Fibroblast of skin of left biceps (primary cell): ENCODE measurements at regions not wholly inside any gene's neighbourhood (a gene's known extent, or its start where the extent isn't known, plus 50 kb on each side); places are given as distances from the start of the nearest gene placed in this dataset.
"Not testable (repeated sequence)": the region's sequence is repeated elsewhere in the genome, so short reads cannot be mapped to it uniquely, and the experiment has no call there.

Experiments
- DNase-seq, 2 experiments: peaks; one replicate each; pipeline ENCODE4 v3.0.0-alpha.2; 2013; ENCODE audit warnings: low read depth in 2 of 2

DNA sequence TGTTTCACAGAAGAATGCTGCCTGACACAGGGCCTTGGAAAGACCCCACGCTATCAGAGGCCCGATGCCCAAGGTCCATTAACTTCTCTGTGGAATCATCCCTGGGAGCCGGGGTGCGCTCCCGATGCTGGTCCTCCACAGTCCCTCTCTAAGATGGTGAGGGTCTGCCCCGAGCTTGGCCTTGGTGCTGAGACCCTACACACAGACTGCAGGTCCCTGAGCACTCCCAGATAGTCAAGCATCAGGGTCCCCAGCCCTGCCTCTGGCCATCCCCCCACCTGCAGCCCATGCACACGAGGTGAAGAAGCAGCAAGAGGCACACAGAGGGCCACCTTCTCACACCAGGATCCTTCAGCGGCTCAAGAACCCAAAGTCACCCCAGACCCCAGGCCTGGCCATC is 263.3 kb downstream of the MYCN start:
- DNase-seq: no peak

DNA sequence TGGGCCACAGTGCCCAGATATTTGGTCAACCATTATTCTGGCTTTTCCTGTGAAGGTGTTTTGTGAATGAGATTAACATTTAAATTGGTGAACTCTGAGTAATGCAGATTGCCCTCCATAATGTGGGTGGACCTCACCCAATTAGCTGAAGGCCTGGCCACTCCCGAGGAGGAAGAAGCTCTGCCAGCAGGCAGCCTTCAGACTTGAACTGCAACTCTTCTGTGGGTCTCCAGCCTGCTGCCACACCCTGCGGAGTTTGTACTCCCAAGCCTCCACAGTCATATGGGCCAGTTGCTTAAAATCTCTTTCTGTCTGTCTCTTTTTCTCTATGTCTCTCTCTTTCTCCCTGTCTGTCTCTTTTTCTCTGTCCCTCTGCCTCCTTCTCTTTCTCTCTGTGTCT is 262.7 kb downstream of the MYCN start:
- DNase-seq: no peak

DNA sequence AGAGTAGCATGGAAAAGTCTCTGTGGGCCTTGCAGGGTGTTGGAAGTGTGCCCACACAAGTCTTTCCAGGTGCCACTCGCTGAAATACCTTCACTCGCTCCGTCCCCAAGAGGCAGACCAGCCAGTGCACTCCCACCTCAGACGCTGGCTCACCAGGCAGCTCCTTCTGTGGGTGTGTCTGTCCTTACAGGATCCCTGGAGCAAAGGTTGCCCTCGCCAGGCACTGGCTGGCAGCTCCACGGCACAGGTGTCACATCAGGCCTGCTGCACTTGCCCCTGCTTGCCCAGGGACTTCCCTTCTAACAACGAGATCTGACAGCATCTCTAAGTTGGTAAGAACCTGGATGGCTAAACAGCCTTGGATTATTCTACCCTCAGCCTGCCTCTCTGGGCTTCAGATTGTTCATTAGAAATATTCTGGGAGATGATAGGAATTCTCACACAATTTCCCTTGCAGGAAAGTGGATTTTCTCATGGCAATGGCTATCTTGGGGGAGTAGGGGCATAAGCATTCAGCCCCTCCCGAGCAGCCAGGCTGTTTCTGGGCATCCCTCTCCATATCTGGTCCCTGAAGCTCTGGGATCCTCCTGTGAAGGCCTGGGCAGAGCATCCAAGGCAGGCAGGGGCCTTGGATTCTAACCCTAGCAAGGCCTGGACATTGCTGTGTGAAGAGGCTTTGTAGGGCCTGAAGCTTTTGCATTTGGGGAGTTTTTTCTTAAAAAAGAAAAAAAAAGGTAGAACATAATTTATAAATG is 262.1 kb downstream of the MYCN start:
- no peak for DNase-seq

DNA sequence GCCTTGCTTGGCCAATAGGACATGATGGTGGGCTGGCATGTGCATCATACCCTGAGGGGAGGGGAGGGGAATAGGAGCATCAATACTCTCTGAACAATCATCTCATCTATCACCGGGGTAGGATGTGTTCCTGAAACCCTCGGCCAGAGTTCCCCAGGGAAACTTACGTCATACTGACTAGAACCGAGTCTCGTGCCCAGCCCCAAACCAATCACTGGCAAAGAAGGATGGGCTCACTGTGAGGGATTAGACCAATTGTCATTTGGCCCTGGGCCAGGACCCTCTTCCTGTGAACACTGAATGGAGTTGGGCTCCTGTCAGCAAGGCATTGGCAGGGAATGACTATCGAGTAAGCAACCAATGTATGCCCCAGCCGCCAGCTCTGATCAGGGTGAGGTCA is 261.5 kb downstream of the MYCN start:
- no peak for DNase-seq

DNA sequence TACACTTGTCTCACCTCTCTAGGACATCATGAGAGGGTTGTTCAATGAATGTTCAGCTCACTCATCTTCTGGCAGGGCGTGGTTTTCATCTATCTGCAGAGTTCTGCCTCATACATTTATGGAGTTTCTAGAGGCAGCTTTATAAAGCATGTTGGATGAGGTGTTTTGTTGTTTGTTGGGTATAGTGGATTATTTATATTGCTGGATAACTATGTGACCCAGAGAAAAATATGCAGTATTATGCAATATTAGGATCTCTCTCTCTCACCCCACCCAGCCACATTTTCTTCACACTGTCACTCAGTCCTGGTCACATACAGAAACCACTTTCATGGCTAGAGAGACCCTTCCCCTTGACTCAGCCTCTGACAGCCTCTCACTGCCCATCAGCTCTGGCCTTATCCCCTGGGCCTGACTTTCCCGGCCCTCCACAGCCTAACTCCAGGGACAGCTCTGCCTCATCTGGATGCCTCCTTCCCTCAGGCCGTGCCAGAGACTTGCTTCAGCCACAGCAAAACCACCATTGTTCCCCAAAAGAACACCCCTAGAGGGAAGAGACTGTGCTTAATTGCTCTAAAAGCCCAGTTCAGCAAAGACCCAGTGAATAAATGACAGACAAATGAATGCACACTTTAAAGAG is 260.3 kb downstream of the MYCN start:
- DNase-seq: no peak

DNA sequence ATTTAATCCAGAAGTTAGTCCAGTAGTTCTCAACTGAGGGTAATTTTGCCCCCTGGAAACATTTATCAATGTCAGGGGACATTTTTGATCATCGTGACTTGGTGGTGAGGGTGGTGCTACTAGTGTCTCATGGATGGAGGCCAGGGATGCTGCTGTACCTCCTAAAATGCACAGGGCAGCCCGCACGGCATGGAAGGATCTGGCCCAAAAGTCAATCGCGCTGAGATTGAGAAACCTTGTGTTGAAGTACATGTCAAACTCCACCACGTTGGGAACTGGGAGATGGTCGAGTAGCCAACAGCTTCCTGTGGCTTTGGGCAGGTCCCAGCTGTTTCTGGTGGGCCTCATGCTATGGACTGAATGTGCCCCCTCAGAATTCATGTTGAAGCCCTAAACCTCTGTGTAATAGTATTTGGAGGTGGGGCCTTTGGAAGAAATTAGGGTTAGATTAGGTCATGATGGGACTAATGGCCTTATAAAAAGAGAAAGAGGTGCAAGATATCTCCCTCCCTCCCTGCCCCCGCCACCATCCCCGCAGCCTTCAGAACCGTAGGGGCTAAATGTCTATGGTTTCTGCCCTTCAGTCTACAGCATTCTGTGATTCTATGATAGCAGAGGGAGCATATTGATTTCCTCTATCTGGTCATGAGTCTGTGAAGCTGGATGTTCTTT is 259.7 kb downstream of the MYCN start:
- no peak for DNase-seq

DNA sequence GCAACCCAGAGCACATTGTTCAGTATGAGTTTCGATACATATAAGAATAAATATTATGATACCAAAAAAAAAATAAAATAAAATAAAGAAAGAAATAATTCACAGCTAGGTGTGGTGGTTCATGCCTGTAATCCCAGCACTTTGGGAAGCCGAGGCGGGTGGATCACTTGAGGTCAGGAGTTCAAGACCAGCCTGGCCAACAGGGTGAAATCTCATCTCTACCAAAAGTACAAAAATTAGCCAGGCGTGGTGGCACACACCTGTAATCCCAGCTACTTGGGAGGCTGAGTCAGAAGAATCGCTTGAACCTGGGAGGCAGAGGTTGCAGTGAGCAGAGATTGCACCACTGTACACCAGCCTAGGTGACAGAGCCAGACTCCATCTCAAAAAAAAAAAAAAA is 258.9 kb downstream of the MYCN start:
- not testable (repeated sequence) for DNase-seq

DNA sequence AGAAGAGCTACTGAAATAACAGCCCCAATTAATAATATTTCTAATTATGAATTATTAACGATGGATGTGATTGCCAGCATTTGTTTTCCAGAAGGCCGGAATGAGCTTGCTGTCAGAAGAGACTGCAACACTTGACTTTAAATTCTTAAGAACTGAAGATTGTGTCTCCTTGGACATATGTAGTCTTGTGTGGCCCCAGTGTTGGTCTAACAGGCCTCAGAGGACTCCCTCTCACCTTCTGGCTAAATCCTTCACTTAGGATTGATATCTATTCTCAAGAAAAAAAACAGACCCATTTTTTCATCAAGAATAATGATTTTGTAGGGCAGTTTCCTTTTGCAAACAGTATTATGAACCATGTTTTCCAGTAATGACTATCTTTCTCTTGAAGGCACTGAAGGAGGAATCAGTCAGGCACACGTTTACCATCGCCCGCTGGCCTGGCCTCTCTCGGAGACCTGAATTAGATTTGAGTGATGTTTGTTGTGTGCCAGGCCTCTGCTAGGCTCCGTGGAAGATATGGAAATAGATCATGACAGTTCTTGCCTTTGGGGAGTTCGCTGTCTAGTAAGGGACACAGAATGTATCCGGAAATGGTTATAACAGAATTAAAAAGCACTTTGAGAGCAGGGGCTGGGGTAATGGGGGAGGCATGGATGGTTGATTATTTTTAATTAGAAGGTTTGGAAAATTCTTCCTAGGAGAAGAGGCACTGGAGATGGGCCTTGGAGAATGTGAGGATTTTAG is 258.0 kb downstream of the MYCN start:
- DNase-seq: no peak

DNA sequence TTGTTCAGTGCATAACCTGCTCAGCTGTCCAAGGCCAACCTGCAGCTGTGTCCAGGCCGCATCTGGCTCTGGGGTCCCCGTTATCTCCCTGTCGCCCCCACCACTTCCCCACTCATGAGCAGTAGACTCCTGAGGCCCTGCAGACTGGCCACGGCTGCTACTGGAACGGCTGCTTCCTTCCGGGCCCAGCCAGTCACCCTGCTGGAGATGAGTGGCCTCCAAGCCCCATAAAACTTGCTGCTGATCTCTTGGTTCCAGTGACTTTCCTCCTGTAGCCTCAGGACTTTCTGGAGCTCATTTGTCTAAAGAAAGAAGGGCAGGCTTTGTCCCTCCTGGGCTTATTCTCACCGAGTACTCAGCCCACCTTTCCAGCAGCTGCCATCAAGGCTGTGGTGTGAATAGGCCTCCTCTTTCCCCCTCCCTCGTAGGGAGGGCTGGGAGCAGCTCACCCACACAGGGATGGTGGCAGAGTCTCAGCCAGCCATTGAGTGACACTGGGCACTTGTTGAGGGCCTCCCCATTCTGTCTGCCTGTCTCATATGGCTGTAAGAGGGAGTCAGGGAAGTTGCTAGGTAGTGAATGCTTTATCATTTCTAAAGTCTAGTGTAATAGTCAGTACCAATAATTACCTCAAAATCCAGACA is 257.3 kb downstream of the MYCN start:
- no peak for DNase-seq

DNA sequence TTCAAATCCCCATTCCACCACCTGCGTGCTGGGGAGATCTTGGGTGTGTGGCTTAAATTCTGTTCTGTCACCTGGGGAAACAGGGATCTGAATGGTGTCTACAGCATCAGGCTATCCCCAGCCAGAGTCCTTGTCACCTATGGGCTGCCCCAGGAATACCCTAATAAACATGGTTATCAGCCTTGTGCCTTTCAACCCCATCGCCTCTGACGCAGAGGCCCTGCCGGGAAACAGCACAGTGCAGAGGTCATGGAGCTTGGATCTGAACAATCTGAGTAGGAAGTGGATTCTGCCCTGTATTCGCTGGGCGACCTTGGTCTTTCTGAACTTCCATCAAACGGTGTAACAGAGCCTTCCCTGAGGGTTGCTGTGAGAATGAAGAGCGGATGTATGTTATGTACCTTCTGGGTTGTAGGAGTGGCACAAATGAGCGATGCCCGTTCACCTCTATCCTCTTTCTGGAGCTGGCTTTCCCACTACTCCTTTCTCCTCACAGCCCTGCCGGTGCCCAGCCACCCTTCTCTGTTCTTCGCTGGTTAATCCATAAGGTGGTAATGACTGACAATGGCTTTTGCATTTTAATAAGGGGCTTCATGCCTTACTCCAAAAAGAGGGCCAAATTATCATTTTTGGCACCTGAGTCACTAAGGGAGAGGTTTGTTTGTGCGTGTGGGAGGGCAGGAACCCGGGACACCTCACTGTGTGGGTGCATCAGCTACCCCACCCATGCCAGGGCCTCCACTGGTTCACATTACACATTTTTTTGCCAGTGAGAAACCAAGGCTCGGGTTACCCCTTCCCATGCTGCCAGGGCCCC is 256.5 kb downstream of the MYCN start:
- DNase-seq: no peak

DNA sequence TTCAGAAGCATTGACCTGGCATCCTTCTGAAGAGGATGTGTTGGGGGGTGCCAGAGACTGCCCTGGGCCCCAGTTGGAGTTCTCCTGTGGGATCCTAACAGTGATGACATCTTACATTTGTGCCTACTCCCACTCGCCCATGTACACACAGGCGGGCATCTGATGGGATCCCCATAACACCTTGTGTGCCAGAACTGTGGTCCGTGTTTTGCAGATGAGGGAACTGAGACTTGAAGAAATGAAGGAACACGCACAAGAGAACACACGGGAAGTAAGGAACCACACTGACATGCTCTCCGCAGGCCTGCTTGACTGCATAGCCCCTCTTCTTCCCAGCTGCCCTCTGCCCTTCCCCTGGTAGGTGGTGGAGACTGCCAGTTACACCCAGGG is 255.3 kb downstream of the MYCN start:
- no peak for DNase-seq

DNA sequence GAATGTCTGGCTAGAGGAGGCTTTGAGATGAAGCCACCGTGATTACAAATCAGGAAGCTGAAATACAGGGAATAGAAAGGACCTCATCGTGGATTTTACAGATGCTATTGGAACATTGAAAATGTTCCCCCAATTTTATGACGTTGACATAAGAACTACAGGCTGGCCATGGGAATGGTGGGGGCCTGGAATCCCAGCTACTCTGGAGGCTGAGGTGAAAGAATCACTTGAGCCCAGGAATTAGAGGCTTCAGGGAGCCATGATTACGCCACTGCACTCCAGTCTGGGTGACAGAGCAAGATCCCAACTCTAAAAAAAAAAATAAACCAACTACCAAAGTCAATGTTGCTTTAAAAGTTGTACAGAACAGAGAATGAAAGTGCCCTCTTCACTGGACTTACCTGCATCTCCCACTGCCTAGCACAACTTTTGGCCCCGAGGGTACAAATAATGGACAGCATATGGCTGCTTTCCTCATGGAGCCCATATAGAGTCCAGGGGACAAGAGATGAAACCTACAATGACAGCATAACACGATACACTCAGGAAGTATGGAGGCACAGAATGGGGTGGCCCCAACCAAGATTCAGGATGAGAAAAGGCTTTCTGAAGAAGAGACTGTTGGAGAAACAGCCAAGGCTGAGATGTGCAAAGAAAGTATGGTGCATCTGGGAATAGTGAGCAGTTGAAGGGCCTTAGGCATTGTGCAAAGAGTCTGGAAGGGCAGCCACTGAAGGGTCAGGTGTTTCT is 254.8 kb downstream of the MYCN start:
- DNase-seq: no peak

DNA sequence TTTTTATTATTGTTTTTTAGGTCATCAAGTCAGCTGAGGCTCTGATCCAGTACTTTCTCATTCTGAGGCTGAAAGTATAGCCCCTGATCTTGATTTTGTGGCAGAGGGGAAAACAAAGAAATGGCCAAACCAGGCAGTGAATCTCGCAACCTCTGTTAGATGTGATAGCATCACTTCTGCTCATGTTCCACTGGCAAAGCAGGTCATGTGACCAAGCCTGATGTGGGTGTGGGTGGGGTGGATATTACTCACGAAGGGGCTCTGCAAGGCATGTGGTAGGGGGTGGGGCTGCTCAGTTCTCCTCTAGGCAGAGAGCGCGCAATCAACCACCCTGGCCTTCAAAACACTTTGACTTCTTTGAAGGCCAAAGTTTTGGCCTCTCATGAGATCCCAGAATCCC is 254.2 kb downstream of the MYCN start:
- DNase-seq: no peak

DNA sequence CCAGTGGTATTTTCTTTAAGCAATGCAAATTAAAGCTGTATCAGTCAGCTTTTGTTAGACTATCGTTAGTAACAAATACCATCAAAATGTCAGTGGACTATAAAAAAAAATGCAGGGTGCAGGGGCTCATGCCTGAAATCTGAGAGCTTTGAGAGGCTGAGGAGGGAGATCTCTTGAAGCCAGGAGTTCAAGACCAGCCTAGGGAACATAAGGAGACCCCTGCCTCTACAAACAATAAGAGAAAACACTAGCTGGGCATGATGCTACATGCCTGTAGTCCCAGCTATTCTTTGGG is 253.7 kb downstream of the MYCN start:
- no peak for DNase-seq

DNA sequence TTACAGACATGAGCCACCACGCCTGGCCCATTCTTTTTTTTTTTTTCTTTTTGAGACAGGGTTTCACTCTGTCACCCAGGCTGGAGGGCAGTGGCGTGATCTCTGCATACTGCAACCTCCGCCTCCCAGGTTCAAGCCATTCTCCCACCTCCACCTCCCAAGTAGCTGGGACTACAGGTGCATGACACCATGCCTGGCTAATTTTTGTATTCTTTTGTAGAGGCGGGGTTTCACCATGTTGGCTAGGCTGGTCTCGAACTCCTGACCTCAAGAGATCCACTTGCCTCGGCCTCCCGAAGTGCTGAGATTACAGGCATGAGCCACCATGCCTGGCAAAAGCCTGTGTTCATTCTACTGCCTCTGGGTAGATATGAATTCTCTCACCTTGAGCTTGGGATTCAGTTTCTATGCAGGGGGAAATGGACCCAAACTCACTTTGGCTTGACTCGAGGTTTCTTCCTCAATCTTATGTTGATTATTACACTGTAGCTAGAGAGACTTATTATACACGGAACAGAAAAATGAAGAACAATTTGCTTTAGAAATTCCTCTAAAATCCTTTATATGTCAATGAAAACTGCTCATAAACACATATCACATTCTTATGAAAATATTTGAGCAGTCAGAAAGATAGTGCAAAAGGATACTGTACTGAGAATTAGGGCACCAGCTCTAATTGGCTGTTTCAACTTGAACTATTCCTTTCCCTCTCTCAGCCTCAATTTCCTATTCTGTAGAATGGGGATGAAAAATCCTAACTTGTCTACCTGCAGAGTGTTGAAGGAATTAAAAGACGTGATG is 252.3 kb downstream of the MYCN start:
- no peak for DNase-seq

DNA sequence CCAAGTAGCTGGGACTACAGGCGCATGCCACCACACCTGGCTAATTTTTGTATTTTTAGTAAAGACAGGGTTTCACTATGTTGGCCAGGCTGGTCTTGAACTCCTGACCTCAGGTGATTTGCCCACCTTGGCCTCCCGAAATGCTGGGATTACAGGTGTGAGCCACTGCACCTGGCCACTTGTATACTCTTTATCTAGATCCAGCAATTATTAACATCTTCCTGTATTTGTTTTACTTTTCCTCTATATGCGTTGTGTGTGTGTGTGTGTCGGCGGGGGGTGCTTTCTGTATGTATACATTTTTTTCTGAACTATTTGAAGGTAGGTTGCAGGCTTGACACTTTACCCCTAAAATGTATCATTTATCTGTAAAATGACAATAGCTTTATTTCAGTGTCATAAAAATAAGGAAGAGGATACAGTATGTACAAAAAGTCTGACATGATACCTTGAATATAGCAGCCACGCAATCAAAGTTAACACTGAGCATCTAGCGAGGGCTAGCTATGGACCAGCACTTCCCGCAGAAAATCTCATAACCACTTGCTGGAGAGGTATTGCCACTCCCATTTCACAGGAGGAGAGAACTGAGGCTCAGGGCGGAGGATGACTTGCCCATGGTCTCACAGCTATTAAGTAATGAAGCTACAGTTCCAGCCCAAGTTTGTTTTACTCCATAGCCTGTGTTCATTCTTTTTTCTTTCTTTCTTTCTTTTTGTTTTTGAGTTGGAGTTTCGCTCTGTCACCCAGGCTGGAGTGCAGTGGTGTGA is 251.3 kb downstream of the MYCN start:
- DNase-seq: no peak

DNA sequence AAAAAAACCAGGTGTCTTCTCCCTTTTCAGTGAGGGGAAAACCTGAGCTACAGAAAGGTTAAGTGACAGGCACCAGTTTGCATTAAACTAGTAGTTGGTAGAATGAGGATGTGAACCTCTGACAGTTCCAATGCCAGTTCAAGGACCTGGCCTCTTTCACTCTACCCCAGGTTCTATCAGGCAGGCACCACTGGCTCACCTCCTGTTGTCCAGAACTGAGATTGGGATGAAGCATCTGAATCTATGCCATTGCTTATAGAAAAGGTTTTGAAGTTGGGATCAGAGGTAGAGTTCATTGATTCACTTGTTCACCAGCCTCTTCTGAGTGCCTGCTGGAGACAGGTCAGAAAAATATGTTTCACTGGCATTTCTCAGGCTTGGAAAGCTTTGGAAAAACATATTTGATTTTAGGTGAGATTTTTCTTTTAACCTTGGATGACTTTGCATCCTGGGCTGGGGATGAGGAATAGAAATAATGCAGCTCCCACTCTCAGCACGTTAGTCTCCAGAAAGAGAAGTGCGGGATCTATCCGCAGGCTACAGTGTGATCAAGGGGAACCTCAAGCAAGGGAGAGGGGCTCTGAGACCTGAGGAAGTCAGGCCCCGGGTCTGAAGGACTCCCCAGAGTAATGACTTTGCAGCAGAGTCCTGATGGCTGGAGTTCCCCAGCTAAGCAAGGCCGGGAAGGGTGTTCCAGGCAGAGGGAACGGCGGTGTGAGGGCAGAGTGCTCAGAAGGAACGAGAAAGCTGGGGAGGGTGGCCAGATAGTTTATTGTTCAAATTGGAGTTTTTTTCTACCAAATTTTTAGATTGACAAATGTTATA is 250.3 kb downstream of the MYCN start:
- DNase-seq: no peak

DNA sequence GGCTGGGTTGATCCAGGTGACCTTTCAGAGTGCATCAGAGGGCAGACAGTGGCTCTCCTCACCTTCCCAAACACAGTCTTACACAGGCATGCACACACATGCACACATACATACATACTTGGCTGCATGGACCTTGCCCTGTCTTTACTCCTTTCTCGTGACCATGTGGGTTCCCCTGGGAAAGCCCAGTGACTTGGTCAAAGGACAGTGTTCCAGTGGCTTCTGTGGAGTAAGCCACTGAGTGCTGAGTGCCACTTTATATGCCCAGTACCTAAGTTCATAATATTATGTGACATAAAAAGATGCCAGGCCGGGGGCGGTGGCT is 249.4 kb downstream of the MYCN start:
- DNase-seq: no peak
